ENCODE measurements at regions not wholly inside any gene's neighbourhood (a gene's known extent, or its start where the extent isn't known, plus 50 kb on each side); places are given as distances from the start of the nearest gene placed in this dataset.

DNA sequence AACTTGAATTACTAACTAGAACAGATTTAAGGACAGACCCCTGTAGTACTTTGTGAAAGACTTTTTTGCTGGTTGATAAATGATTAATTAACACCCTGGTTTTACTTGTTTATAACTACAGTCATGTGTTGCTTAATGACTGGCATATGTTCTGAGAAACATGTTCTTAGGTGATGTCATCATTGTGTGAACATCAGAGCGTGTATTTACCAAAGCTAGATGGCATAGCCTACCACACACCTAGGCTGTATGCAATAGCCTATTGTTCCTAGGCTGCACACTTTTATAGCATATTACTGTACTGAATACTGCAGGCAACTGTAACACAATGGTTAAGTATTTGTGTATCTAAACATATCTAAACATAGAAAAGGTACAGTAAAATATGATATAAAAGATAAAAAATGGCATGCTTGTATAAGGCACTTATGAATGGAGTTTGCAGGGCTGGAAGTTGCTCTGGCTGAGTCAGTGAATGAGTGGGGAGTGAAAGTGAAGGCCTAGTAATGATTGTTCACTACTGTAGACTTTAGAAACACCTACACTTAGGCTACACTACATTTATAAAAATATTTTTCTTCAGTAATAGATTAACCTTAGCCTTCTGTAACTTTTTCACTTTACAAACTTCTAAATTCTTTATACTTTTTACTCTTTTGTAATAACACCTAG, 260.3 kb downstream of the KCNRG start:
- Histone ChIP-seq H4K20me1 (ENCODE audit: insufficient read depth, low read length) (no peaks in the 10 kb centered on the region), H3K36me3 (ENCODE audit: insufficient read depth, low read length) (no peaks in the 10 kb centered on the region), H3K4me3 (ENCODE audit: low read depth in 1 of 2, low read length in 2 of 2) (no peak overlapping the region), H3K4me1 (ENCODE audit: insufficient read depth, low read length) (no peaks in the 10 kb centered on the region), H3K79me2 (ENCODE audit: insufficient read depth, low read length) (no peaks in the 10 kb centered on the region), H3K27ac (ENCODE audit: low read length) (no peak overlapping the region), H2AFZ (ENCODE audit: low read depth, low read length) (no peak overlapping the region), H3K27me3 (ENCODE audit: insufficient read depth, low read length, poor library complexity) (no peaks in the 10 kb centered on the region), H3K4me2 (ENCODE audit: insufficient read depth, low read length) (no peak overlapping the region), H3K9ac (ENCODE audit: low read depth, low read length) (no peak overlapping the region), H3K9me3 (ENCODE audit: insufficient read depth, low read length, severe bottlenecking) (no peaks in the 10 kb centered on the region)
- ATAC-seq (ENCODE audit: insufficient read depth, low read depth) = no peak
- no peak for DNase-seq
- TF ChIP-seq, protein P1, sequence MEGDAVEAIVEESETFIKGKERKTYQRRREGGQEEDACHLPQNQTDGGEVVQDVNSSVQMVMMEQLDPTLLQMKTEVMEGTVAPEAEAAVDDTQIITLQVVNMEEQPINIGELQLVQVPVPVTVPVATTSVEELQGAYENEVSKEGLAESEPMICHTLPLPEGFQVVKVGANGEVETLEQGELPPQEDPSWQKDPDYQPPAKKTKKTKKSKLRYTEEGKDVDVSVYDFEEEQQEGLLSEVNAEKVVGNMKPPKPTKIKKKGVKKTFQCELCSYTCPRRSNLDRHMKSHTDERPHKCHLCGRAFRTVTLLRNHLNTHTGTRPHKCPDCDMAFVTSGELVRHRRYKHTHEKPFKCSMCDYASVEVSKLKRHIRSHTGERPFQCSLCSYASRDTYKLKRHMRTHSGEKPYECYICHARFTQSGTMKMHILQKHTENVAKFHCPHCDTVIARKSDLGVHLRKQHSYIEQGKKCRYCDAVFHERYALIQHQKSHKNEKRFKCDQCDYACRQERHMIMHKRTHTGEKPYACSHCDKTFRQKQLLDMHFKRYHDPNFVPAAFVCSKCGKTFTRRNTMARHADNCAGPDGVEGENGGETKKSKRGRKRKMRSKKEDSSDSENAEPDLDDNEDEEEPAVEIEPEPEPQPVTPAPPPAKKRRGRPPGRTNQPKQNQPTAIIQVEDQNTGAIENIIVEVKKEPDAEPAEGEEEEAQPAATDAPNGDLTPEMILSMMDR (IDR thresholded peaks at IDR 0.05; ENCODE audit: borderline replicate concordance, extremely low read depth, low read length, poor library complexity, severe bottlenecking) = no peak
- no peak for TF ChIP-seq EZH2 (IDR thresholded peaks at IDR 0.05; ENCODE audit: borderline replicate concordance, low read depth, low read length, severe bottlenecking)

DNA sequence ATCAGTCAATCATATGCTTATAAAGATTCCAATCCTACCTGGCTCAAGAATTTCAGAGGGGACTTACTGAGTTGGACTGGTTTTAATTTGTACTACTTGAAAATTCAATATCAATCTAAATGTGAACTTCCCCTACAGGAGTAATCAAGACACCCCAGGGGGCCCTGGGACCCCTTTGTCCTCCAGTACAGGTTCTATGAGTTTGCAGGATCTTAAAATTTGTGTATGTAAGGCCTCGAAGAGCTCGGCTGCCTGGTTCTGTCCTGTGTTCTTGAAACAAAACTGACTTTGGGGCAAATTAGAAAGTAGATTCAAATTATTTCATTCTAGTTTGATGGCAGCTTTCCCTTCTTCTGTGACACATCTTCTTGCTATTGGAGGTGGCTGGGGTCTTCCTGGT, 261.3 kb downstream of the KCNRG start:
- Histone ChIP-seq H3K4me2 (ENCODE audit: insufficient read depth, low read length) (no peak overlapping the region), H3K36me3 (ENCODE audit: insufficient read depth, low read length) (no peaks in the 10 kb centered on the region), H2AFZ (ENCODE audit: low read depth, low read length) (no peak overlapping the region), H3K4me3 (ENCODE audit: low read depth in 1 of 2, low read length in 2 of 2) (no peak overlapping the region), H3K9ac (ENCODE audit: low read depth, low read length) (no peak overlapping the region), H4K20me1 (ENCODE audit: insufficient read depth, low read length) (no peaks in the 10 kb centered on the region), H3K9me3 (ENCODE audit: insufficient read depth, low read length, severe bottlenecking) (peaks cover 3% of the 10 kb centered on the region), H3K27me3 (ENCODE audit: insufficient read depth, low read length, poor library complexity) (no peaks in the 10 kb centered on the region), H3K79me2 (ENCODE audit: insufficient read depth, low read length) (no peaks in the 10 kb centered on the region), H3K27ac (ENCODE audit: low read length) (no peak overlapping the region), H3K4me1 (ENCODE audit: insufficient read depth, low read length) (no peaks in the 10 kb centered on the region)
- no peak for ATAC-seq (ENCODE audit: insufficient read depth, low read depth)
- TF ChIP-seq, protein P1 (IDR thresholded peaks at IDR 0.05; ENCODE audit: borderline replicate concordance, extremely low read depth, low read length, poor library complexity, severe bottlenecking) = no peak
- TF ChIP-seq EZH2 (IDR thresholded peaks at IDR 0.05; ENCODE audit: borderline replicate concordance, low read depth, low read length, severe bottlenecking) = no peak
- DNase-seq = no peak

DNA sequence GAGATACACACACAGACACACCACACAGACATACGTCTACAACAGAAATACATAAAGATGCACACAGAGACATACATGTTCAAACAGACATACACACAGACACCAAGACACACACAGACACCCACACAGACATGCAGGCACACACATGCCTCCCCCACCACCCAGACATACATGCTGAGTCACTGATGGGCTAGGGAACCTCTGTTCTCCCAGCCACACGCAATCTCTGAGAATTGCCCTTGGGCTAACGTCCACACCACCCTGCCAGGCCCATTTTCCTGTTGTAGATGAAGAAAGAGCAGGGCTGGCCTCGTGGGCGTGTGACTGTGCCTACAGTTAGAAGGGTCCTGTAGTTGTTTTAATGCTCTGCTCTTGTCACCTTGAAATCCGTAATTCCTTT, 261.9 kb downstream of the KCNRG start:
- no peak overlapping the region for H3K4me3 ChIP-seq (ENCODE audit: low read depth in 1 of 2, low read length in 2 of 2)
- H3K36me3 ChIP-seq (ENCODE audit: insufficient read depth, low read length) = no peaks in the 10 kb centered on the region
- H3K9ac ChIP-seq (ENCODE audit: low read depth, low read length) = no peak overlapping the region
- H3K4me1 ChIP-seq (ENCODE audit: insufficient read depth, low read length) = no peaks in the 10 kb centered on the region
- no peak overlapping the region for H2AFZ ChIP-seq (ENCODE audit: low read depth, low read length)
- no peak overlapping the region for H3K4me2 ChIP-seq (ENCODE audit: insufficient read depth, low read length)
- H3K27me3 ChIP-seq (ENCODE audit: insufficient read depth, low read length, poor library complexity) = no peaks in the 10 kb centered on the region
- no peaks in the 10 kb centered on the region for H3K79me2 ChIP-seq (ENCODE audit: insufficient read depth, low read length)
- peaks cover 8% of the 10 kb centered on the region for H3K9me3 ChIP-seq (ENCODE audit: insufficient read depth, low read length, severe bottlenecking)
- DNase-seq = no peak
- H4K20me1 ChIP-seq (ENCODE audit: insufficient read depth, low read length) = no peaks in the 10 kb centered on the region
- TF ChIP-seq, protein P1 (IDR thresholded peaks at IDR 0.05; ENCODE audit: borderline replicate concordance, extremely low read depth, low read length, poor library complexity, severe bottlenecking) = no peak
- no peak for TF ChIP-seq EZH2 (IDR thresholded peaks at IDR 0.05; ENCODE audit: borderline replicate concordance, low read depth, low read length, severe bottlenecking)
- H3K27ac ChIP-seq (ENCODE audit: low read length) = no peak overlapping the region
- ATAC-seq (ENCODE audit: insufficient read depth, low read depth) = no peak
